PC-9 (cell line): ENCODE measurements at regions not wholly inside any gene's neighbourhood (a gene's known extent, or its start where the extent isn't known, plus 50 kb on each side); places are given as distances from the start of the nearest gene placed in this dataset.

ENCODE experiments used
- EZH2 ChIP-seq: fragments of 200-600 bp; sonication (generic); IDR thresholded peaks from 2 replicates; pipeline ENCODE4 v1.8.0; 2017; ENCODE audit warnings: antibody characterized with exemption, low read depth
- TF ChIP-seq, protein P1 (sequence below): fragments of 200-600 bp; sonication (generic); conservative IDR thresholded peaks from 2 replicates; pipeline ENCODE4 v1.6.1; 2017; ENCODE audit warnings: mixed run types, antibody characterized with exemption, mild to moderate bottlenecking, moderate library complexity

- TF ChIP-seq, protein P1, sequence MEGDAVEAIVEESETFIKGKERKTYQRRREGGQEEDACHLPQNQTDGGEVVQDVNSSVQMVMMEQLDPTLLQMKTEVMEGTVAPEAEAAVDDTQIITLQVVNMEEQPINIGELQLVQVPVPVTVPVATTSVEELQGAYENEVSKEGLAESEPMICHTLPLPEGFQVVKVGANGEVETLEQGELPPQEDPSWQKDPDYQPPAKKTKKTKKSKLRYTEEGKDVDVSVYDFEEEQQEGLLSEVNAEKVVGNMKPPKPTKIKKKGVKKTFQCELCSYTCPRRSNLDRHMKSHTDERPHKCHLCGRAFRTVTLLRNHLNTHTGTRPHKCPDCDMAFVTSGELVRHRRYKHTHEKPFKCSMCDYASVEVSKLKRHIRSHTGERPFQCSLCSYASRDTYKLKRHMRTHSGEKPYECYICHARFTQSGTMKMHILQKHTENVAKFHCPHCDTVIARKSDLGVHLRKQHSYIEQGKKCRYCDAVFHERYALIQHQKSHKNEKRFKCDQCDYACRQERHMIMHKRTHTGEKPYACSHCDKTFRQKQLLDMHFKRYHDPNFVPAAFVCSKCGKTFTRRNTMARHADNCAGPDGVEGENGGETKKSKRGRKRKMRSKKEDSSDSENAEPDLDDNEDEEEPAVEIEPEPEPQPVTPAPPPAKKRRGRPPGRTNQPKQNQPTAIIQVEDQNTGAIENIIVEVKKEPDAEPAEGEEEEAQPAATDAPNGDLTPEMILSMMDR = peak; percentile 51; the same call in 1 of the 2 replicates
- TF ChIP-seq EZH2 = no peak
Observed at GRCh38 chr13:82480415-82480814, 1401.9 kb downstream of the SLITRK1 start.
